ENCODE measurements at regions not wholly inside any gene's neighbourhood (a gene's known extent, or its start where the extent isn't known, plus 50 kb on each side); places are given as distances from the start of the nearest gene placed in this dataset.

DNA sequence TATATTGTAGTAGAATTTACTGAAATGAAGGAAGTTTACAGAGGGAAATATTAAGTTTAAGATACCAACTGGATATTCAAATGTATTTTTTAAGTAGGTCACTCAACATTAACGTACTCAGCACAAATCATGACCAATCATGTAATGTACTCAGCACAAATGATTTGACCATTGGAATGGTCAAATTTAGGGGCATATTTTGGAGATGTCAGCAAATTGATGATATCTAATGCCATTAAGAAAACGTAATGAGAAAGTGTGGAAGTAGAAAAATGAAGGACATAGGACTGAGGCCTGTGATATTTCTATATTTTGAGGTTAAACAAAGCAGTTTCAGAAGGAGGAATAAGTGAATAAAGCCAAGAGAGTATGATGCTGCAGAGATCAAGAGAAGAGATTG lies 334.8 kb downstream of the KIF2B start:
- TF ChIP-seq POLR2AphosphoS5 (IDR thresholded peaks at IDR 0.05) (no peak), POLR2A (IDR thresholded peaks at IDR 0.05) (no peak)
